ENCODE measurements at regions not wholly inside any gene's neighbourhood (a gene's known extent, or its start where the extent isn't known, plus 50 kb on each side); places are given as distances from the start of the nearest gene placed in this dataset.

DNA sequence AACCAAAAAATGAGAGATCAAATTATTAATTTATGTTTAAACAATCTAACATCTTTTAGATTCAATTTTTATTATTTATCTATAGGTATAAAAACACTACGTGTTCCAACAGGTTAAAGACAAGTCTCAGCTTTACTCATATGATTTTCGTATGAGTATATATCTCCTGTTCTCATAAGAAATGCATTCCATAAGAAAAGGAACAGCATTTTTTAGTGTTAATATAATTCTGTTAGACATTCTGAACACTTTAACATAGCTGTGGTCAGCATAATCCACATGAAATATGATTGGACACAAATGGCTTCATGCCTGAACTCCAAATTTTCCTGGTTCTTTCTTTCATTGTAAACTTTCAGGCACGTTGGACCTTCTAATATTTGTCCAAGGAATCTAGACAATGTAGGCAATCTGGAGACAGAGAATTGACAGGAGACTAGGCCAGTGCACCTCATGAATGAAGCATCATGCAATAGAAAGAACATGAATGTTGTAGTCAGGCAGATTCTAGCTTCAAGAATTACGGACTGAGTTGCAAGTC, 1122.0 kb upstream of the ALCAM start:
- TF ChIP-seq, protein P1, sequence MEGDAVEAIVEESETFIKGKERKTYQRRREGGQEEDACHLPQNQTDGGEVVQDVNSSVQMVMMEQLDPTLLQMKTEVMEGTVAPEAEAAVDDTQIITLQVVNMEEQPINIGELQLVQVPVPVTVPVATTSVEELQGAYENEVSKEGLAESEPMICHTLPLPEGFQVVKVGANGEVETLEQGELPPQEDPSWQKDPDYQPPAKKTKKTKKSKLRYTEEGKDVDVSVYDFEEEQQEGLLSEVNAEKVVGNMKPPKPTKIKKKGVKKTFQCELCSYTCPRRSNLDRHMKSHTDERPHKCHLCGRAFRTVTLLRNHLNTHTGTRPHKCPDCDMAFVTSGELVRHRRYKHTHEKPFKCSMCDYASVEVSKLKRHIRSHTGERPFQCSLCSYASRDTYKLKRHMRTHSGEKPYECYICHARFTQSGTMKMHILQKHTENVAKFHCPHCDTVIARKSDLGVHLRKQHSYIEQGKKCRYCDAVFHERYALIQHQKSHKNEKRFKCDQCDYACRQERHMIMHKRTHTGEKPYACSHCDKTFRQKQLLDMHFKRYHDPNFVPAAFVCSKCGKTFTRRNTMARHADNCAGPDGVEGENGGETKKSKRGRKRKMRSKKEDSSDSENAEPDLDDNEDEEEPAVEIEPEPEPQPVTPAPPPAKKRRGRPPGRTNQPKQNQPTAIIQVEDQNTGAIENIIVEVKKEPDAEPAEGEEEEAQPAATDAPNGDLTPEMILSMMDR (IDR thresholded peaks at IDR 0.05): no peak
- no peak for TF ChIP-seq ZFX (IDR thresholded peaks at IDR 0.05; ENCODE audit: borderline replicate concordance)

Data from 22Rv1 (cell line).